Lung microvascular endothelial cell (primary cell): ENCODE measurements at regions not wholly inside any gene's neighbourhood (a gene's known extent, or its start where the extent isn't known, plus 50 kb on each side); places are given as distances from the start of the nearest gene placed in this dataset.

Experiments
- DNase-seq, 2 donors: peaks; one replicate each; pipeline versions ENCODE4 v3.0.0 to v3.0.0-alpha.2; 2010; ENCODE audit warnings: low read depth in 2 of 2

GRCh38 chr19:31120952-31121351 lies 228.3 kb downstream of the TSHZ3 start:
- DNase-seq = no peak

GRCh38 chr19:31119951-31120690 lies 229.1 kb downstream of the TSHZ3 start:
- no peak for DNase-seq

- DNase-seq = no peak
Measured at GRCh38 chr19:31118986-31119385, 230.2 kb downstream of the TSHZ3 start.

GRCh38 chr19:31118287-31118955 lies 230.8 kb downstream of the TSHZ3 start:
- no peak for DNase-seq

- DNase-seq = no peak
Measured at GRCh38 chr19:31114585-31114984, 234.7 kb downstream of the TSHZ3 start.

- DNase-seq = no peak
Measured at GRCh38 chr19:31113293-31113692, 235.9 kb downstream of the TSHZ3 start.

- no peak for DNase-seq
Measured at GRCh38 chr19:31112158-31112557, 237.1 kb downstream of the TSHZ3 start.

GRCh38 chr19:31111741-31112140 lies 237.5 kb downstream of the TSHZ3 start:
- DNase-seq = no peak

GRCh38 chr19:31110336-31110735 lies 238.9 kb downstream of the TSHZ3 start:
- DNase-seq = no peak

GRCh38 chr19:31109636-31110035 lies 239.6 kb downstream of the TSHZ3 start:
- DNase-seq = no peak

GRCh38 chr19:31107096-31107495 lies 242.1 kb downstream of the TSHZ3 start:
- no peak for DNase-seq

- DNase-seq = no peak
Measured at GRCh38 chr19:31105761-31106160, 243.5 kb downstream of the TSHZ3 start.

- no peak for DNase-seq
Measured at GRCh38 chr19:31104451-31104850, 244.8 kb downstream of the TSHZ3 start.

GRCh38 chr19:31103228-31103627 lies 246.0 kb downstream of the TSHZ3 start:
- no peak for DNase-seq

GRCh38 chr19:31102674-31103073 lies 246.6 kb downstream of the TSHZ3 start:
- no peak for DNase-seq

GRCh38 chr19:31100981-31101380 lies 248.3 kb downstream of the TSHZ3 start:
- no peak for DNase-seq

GRCh38 chr19:31100206-31100590 lies 249.0 kb downstream of the TSHZ3 start:
- no peak for DNase-seq

GRCh38 chr19:31099515-31100205 lies 249.6 kb downstream of the TSHZ3 start:
- DNase-seq = no peak

- no peak for DNase-seq
Measured at GRCh38 chr19:31098836-31099235, 250.4 kb downstream of the TSHZ3 start.

- no peak for DNase-seq
Measured at GRCh38 chr19:31096935-31097545, 252.2 kb downstream of the TSHZ3 start.

- no peak for DNase-seq
Measured at GRCh38 chr19:31096062-31096830, 253.0 kb downstream of the TSHZ3 start.
